ENCODE measurements at regions not wholly inside any gene's neighbourhood (a gene's known extent, or its start where the extent isn't known, plus 50 kb on each side); places are given as distances from the start of the nearest gene placed in this dataset.

GRCh38 chr22:26893173-26894110, 236.1 kb downstream of the MIAT start:
- Mint-ChIP-seq H3K27me3 (peaks cover 27% of the 10 kb centered on the region), H3K36me3 (ENCODE audit: insufficient read depth) (no peaks in the 10 kb centered on the region), H3K4me3 (ENCODE audit: low read depth) (no peak overlapping the region), H3K4me1 (ENCODE audit: low read depth) (peaks cover 6% of the 10 kb centered on the region), H3K9me3 (ENCODE audit: low read depth) (peaks cover 2% of the 10 kb centered on the region), H3K27ac (no peak overlapping the region)
- no peak for DNase-seq (ENCODE audit: low spot score, unreplicated experiment)
- TF ChIP-seq CTCF (IDR thresholded peaks at IDR 0.05; ENCODE audit: unreplicated experiment), result no peak

- Mint-ChIP-seq H3K4me3 (ENCODE audit: low read depth) (no peak overlapping the region), H3K27ac (peak overlapping the region; percentile 19), H3K36me3 (ENCODE audit: insufficient read depth) (no peaks in the 10 kb centered on the region), H3K9me3 (ENCODE audit: low read depth) (peaks cover 2% of the 10 kb centered on the region), H3K4me1 (ENCODE audit: low read depth) (peaks cover 6% of the 10 kb centered on the region), H3K27me3 (peaks cover 32% of the 10 kb centered on the region)
- DNase-seq (ENCODE audit: low spot score, unreplicated experiment), result no peak
- no peak for TF ChIP-seq CTCF (IDR thresholded peaks at IDR 0.05; ENCODE audit: unreplicated experiment)
Measured at GRCh38 chr22:26894362-26894761, 237.0 kb downstream of the MIAT start.

GRCh38 chr22:26894766-26895485, 237.5 kb downstream of the MIAT start:
- TF ChIP-seq CTCF (IDR thresholded peaks at IDR 0.05; ENCODE audit: unreplicated experiment), result no peak

GRCh38 chr22:26897384-26897783, 240.0 kb downstream of the MIAT start:
- no peak for TF ChIP-seq CTCF (IDR thresholded peaks at IDR 0.05; ENCODE audit: unreplicated experiment)
- peaks cover 37% of the 10 kb centered on the region for H3K27me3 Mint-ChIP-seq
- no peaks in the 10 kb centered on the region for H3K36me3 Mint-ChIP-seq (ENCODE audit: insufficient read depth)
- H3K9me3 Mint-ChIP-seq (ENCODE audit: low read depth), result peaks cover 2% of the 10 kb centered on the region
- no peak overlapping the region for H3K4me3 Mint-ChIP-seq (ENCODE audit: low read depth)
- H3K27ac Mint-ChIP-seq, result no peak overlapping the region
- H3K4me1 Mint-ChIP-seq (ENCODE audit: low read depth), result peaks cover 6% of the 10 kb centered on the region
- DNase-seq (ENCODE audit: low spot score, unreplicated experiment), result no peak

More at GRCh38 chr22:26894766-26895485, 237.5 kb downstream of the MIAT start:
- no peak for DNase-seq (ENCODE audit: low spot score, unreplicated experiment)
- H3K9me3 Mint-ChIP-seq (ENCODE audit: low read depth), result peaks cover 2% of the 10 kb centered on the region
- H3K36me3 Mint-ChIP-seq (ENCODE audit: insufficient read depth), result no peaks in the 10 kb centered on the region
- no peak overlapping the region for H3K4me3 Mint-ChIP-seq (ENCODE audit: low read depth)
- H3K27ac Mint-ChIP-seq, result no peak overlapping the region
- peaks cover 6% of the 10 kb centered on the region for H3K4me1 Mint-ChIP-seq (ENCODE audit: low read depth)
- H3K27me3 Mint-ChIP-seq, result peaks cover 32% of the 10 kb centered on the region

- peaks cover 16% of the 10 kb centered on the region for H3K4me1 Mint-ChIP-seq (ENCODE audit: low read depth)
- no peaks in the 10 kb centered on the region for H3K36me3 Mint-ChIP-seq (ENCODE audit: insufficient read depth)
- peaks cover 36% of the 10 kb centered on the region for H3K27me3 Mint-ChIP-seq
- no peak overlapping the region for H3K4me3 Mint-ChIP-seq (ENCODE audit: low read depth)
- DNase-seq (ENCODE audit: low spot score, unreplicated experiment), result no peak
- peaks cover 2% of the 10 kb centered on the region for H3K9me3 Mint-ChIP-seq (ENCODE audit: low read depth)
- H3K27ac Mint-ChIP-seq, result no peak overlapping the region
- TF ChIP-seq CTCF (IDR thresholded peaks at IDR 0.05; ENCODE audit: unreplicated experiment), result no peak
Measured at GRCh38 chr22:26898946-26899605, 241.7 kb downstream of the MIAT start.

Data from progenitor cell of endocrine pancreas (in vitro differentiated cells).